ENCODE measurements at regions not wholly inside any gene's neighbourhood (a gene's known extent, or its start where the extent isn't known, plus 50 kb on each side); places are given as distances from the start of the nearest gene placed in this dataset.

DNA sequence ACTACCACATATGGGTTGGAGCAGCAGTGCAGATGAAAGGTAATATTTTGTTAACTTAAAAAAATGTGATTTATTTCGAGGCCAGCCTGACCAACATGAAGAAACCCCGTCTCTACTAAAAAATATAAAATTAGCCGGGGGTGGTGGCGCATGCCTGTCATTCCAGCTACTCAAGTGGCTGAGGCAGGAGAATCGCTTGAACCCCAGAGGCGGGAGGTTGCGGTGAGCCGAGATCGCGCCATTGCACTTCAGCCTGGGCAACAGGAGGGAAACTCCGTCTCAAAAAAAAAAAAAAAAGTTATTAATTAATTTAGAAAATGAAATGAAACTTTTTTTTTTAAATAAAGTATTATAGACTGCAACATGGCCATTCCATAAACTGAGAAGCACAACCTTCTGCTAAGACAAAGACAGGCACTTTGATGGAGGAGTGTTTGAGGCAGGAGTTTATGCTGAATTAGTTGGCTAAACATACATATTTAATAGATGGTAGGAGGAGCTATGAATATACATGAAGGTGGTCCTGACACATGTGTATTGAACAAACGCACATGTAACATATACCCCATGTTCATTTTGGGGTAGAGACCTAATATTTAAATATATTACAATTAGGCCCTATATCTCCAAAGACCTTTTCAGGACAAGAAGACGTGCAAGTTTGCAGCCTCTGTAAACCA is 1485.3 kb upstream of the MIR17HG start:
- TF ChIP-seq, protein P1, sequence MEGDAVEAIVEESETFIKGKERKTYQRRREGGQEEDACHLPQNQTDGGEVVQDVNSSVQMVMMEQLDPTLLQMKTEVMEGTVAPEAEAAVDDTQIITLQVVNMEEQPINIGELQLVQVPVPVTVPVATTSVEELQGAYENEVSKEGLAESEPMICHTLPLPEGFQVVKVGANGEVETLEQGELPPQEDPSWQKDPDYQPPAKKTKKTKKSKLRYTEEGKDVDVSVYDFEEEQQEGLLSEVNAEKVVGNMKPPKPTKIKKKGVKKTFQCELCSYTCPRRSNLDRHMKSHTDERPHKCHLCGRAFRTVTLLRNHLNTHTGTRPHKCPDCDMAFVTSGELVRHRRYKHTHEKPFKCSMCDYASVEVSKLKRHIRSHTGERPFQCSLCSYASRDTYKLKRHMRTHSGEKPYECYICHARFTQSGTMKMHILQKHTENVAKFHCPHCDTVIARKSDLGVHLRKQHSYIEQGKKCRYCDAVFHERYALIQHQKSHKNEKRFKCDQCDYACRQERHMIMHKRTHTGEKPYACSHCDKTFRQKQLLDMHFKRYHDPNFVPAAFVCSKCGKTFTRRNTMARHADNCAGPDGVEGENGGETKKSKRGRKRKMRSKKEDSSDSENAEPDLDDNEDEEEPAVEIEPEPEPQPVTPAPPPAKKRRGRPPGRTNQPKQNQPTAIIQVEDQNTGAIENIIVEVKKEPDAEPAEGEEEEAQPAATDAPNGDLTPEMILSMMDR (IDR thresholded peaks at IDR 0.05; ENCODE audit: low read depth, low read length, poor library complexity, severe bottlenecking), result no peak
- TF ChIP-seq EZH2phosphoT487 (IDR thresholded peaks at IDR 0.05; ENCODE audit: borderline replicate concordance, low read length), result no peak
